NAMALWA (cell line): ENCODE measurements at regions not wholly inside any gene's neighbourhood (a gene's known extent, or its start where the extent isn't known, plus 50 kb on each side); places are given as distances from the start of the nearest gene placed in this dataset.
"Not testable (repeated sequence)": the region's sequence is repeated elsewhere in the genome, so short reads cannot be mapped to it uniquely, and the experiment has no call there.

ENCODE experiments used
- DNase-seq: peaks from one replicate; pipeline ENCODE4 v3.0.0-alpha.2; 2015; ENCODE audit warnings: low spot score

- no peak for DNase-seq
These were observed 763.6 kb downstream of the CDH11 start for GRCh38 chr16:64358291-64358690.

- no peak for DNase-seq
These were observed 765.6 kb downstream of the CDH11 start for GRCh38 chr16:64356267-64356666.

GRCh38 chr16:64352246-64352645 lies 769.6 kb downstream of the CDH11 start:
- no peak for DNase-seq

- DNase-seq, result no peak
These were observed 770.7 kb downstream of the CDH11 start for GRCh38 chr16:64351121-64351520.

GRCh38 chr16:64346080-64346479 lies 775.8 kb downstream of the CDH11 start:
- DNase-seq, result no peak

- DNase-seq, result no peak
These were observed 776.7 kb downstream of the CDH11 start for GRCh38 chr16:64345142-64345541.

GRCh38 chr16:64343820-64344443 lies 777.9 kb downstream of the CDH11 start:
- DNase-seq, result not testable (repeated sequence)

- no peak for DNase-seq
These were observed 778.6 kb downstream of the CDH11 start for GRCh38 chr16:64343061-64343819.

- not testable (repeated sequence) for DNase-seq
These were observed 780.5 kb downstream of the CDH11 start for GRCh38 chr16:64341336-64341735.

- no peak for DNase-seq
These were observed 782.7 kb downstream of the CDH11 start for GRCh38 chr16:64339052-64339770.

- DNase-seq, result peak; percentile 90
These were observed 800.0 kb downstream of the CDH11 start for GRCh38 chr16:64321881-64322280.

- DNase-seq, result peak; percentile 25
These were observed 800.8 kb downstream of the CDH11 start for GRCh38 chr16:64321066-64321465.

- DNase-seq, result peak; percentile 14
These were observed 804.3 kb downstream of the CDH11 start for GRCh38 chr16:64317601-64318000.

- peak; percentile 55 for DNase-seq
These were observed 808.1 kb downstream of the CDH11 start for GRCh38 chr16:64313726-64314125.

- DNase-seq, result peak; percentile 28
These were observed 808.9 kb downstream of the CDH11 start for GRCh38 chr16:64312980-64313379.

- DNase-seq, result no peak
These were observed 809.6 kb downstream of the CDH11 start for GRCh38 chr16:64312292-64312691.

- DNase-seq, result no peak
These were observed 810.6 kb downstream of the CDH11 start for GRCh38 chr16:64311241-64311640.

GRCh38 chr16:64309398-64310110 lies 812.3 kb downstream of the CDH11 start:
- no peak for DNase-seq

- DNase-seq, result no peak
These were observed 813.1 kb downstream of the CDH11 start for GRCh38 chr16:64308721-64309120.

- DNase-seq, result no peak
These were observed 814.4 kb downstream of the CDH11 start for GRCh38 chr16:64307431-64307830.

GRCh38 chr16:64305663-64306062 lies 816.2 kb downstream of the CDH11 start:
- DNase-seq, result no peak

GRCh38 chr16:64304951-64305350 lies 816.9 kb downstream of the CDH11 start:
- no peak for DNase-seq
